GM19324 (cell line): ENCODE measurements at regions not wholly inside any gene's neighbourhood (a gene's known extent, or its start where the extent isn't known, plus 50 kb on each side); places are given as distances from the start of the nearest gene placed in this dataset.

Experiments
- ATAC-seq: cut with Tn5 transposase; IDR thresholded peaks from one replicate; pipeline ENCODE4 v1.9.1; 2021; ENCODE audit warnings: mild to moderate bottlenecking, moderate library complexity; ENCODE audit not compliant: unreplicated experiment, low FRiP score

GRCh38 chr9:17846948-17847655 lies 268.2 kb downstream of the SH3GL2 start:
- ATAC-seq, result no peak

DNA sequence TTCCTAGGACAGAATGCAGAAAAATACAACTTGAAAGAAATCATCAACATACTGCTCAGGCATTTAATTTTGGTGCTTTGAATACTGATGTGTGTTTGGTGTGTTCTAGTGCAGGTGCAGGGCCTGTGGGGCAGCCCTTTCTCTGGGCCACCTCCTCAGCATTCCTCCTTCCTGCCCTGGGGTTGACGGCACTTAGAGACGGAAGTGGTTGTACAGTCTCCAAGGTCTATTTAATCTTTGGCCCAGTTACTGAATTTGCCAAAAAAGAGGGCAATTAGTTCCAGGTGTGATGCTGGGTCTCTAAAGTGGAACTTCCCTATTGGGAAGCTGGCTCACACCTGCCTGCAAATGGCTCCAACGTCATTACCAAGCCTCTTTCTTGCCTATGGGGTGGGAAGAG lies 269.0 kb downstream of the SH3GL2 start:
- ATAC-seq, result no peak

DNA sequence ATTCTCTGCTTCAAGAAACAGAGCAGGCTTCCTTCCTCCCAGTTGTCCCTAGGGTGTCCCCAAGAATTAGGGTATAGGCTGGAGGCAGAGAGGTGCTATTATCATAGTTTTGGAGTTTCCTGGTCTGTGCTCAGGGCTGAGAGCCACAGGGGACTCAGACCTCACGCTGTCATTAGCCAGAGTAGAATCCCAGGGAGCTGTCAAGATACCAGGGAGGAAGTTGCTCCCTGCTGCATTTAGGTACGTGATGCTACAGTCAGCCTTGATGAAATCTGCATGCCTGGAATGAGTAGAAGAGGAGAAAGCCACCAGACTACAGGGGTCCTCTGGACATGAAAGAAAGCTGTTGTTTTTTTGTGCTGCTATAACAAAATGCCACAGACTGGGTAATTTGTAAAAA lies 273.2 kb downstream of the SH3GL2 start:
- no peak for ATAC-seq

DNA sequence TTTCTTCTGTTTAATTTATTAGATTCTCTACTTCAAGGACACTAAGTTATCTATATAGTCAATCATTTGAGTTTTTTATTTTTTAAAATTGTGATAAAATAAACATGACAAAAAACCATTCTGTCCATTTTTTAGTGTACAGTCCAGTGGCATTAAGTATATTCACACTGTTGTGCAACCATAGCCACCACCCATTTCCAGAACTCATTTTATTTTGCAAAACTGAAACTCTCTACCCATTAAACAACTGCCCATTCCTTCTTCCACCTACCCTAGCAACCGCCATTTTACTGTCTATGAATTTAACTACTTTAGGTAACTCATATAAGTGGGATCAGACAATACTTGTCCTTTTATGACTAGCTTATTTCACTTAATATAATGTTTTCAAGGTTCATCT lies 275.6 kb downstream of the SH3GL2 start:
- no peak for ATAC-seq

- ATAC-seq, result no peak
Observed at GRCh38 chr9:17856995-17857394, 278.1 kb downstream of the SH3GL2 start.

- ATAC-seq, result no peak
Observed at GRCh38 chr9:17859228-17859627, 280.4 kb downstream of the SH3GL2 start.

DNA sequence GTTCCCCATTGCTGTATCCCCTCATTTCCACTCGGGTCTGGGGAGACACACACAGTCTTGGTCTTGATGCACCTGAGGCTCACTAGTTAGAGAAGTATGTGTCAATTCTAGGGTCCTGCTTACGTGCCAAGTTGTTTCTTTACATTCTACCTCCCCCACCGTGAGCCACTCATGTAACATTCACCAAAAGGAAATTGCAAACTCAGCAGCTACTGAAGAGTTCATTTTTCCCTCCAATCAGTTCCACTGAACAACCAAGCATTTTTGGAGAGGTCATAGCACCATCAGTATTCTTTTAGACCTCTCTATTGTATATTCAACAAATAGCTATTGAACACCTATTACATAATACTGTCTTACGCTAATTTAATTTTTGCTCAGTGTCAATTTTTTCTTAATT lies 281.1 kb downstream of the SH3GL2 start:
- ATAC-seq, result no peak

DNA sequence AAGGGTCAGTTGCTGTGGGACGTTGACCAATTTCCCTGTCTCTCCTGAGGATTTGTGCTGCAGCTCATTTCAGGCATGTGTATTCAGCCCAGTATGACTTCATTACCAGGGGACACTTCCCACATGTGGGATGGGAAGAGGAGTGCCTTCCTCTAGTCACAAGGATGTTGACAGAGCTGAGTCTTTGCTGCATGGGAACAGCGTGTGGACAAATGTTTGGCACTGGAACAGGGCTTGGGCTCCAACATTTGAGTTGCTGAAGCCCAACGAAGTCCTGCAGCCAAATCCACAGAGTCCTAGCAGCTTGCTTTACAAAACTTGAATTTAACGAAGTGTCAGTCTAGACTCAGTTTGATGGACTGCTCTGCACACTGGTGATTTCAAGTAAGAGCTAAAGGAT lies 283.2 kb downstream of the SH3GL2 start:
- ATAC-seq, result no peak

DNA sequence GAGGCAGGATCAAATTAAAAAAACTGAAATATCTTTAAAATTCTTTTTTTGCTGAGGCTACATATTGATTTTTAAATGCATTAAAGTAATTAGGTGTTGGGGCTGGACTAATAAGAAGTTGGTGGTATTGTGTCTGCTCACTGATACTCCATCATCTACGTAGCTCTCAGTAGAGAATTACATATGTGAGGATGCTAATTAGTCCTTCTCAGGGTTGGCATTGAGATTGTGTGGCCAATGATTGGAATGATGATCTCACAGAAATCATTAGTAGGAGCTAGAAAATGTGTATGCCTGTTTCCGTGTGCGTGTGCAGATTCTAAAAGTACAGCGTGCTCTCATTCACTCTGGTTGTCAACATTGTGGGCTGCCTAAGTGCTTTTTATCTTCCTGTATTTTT lies 283.8 kb downstream of the SH3GL2 start:
- no peak for ATAC-seq

DNA sequence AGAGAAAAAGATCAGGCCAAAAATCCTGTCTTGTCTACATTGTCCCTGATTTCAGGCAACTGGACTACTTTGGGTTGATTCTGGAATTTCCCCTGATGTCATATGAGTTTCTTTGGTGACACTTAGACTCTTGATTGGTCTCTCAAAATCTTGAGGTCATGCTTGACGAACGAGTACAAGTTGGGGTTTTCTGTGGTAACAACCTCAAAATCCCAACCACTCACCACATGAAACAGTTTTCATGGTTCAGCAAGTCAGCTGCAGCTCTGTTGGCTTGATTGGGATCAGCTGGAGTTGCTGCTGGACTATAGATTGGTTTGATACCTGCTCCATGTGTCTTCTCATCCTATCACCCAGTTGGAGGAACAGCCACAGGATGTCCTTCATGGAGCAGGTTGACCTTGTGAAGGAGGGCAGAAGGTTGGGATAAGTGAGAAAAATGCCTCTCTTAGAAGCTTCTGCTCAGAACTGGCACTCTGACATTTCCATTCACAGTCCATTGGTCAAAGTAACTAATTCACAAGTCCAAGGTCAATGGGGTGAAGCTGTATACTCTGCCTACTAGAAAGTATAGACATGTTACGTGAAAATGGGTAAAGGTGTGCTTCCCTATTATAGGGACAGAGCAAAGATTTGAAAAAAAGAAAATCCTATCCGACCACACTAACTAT lies 284.5 kb downstream of the SH3GL2 start:
- ATAC-seq, result peak; percentile 80

DNA sequence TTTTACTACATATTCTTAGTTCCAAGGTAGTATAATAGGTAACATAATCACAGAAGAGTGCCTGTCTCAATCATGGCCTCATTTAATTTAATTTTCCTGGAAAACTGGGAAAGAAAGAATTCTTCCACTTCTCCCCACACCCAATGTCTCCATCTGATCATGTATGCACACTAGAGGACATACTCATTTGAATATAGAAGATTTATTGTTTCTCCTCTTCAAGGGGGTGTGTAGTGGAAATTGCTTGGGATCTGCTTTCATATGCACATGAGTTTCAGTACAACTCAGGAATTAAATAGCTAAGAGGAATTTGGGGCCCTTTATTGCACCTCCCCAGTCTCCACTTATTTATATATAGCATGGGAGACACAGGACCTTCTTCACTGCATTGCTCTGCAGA lies 285.1 kb downstream of the SH3GL2 start:
- no peak for ATAC-seq

DNA sequence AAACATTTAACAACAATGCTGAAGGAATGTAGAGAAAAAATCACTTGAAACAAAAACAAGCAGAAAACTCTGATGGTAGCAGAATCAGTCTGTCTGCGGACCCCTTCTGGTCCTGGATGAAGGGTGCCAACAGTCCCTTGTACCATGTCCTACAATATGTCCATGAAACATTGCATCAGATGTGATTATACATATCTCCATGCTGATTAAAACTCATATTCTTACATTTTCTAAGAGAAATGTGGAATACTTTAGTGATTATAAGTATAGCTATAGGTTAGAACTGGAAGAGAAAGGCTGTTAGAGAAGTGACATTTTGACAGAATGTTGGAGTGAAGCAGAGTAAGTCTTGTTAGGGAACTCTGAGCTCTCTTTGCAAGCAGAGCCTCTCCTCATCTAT lies 286.1 kb downstream of the SH3GL2 start:
- ATAC-seq, result no peak

DNA sequence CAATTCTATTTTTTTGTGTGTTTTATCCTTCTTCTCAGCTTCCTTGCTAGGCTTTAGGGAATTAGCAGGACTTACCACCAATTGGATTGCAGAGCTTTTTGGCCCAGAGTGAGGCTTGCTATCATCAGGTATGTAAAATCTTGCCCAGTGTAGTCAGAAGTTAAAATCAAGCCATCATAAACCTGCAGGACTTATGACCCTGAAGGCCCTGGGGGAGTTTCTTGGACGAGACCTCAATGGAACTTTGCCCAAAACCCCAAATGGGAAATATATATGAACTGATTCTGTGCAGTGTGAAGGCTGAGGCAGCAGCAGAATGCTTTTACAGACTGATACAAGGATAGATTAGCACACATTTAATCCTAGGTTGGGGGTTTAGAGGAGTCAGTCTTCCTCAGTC lies 287.0 kb downstream of the SH3GL2 start:
- no peak for ATAC-seq

GRCh38 chr9:17870722-17871121 lies 291.9 kb downstream of the SH3GL2 start:
- ATAC-seq, result no peak

- no peak for ATAC-seq
Observed at GRCh38 chr9:17871213-17871890, 292.5 kb downstream of the SH3GL2 start.

DNA sequence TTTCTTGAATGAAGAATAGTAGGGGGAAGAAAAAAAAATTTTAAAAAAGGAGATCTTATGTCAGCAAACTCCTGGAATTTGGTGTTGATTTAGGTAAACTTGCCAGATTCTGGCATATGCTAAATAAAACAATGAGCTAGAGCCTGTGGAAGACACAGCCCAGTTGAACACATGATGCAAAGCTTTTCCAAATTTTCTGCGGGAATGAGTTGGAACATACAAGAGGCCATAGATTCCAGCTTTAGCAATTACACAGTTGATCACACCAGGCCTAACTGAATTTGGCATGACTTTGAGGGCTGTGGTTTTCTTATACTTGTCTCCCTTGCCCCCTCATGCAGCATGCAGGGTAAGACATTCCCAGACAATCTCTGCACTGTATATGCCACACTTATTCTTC lies 297.0 kb downstream of the SH3GL2 start:
- ATAC-seq, result no peak

DNA sequence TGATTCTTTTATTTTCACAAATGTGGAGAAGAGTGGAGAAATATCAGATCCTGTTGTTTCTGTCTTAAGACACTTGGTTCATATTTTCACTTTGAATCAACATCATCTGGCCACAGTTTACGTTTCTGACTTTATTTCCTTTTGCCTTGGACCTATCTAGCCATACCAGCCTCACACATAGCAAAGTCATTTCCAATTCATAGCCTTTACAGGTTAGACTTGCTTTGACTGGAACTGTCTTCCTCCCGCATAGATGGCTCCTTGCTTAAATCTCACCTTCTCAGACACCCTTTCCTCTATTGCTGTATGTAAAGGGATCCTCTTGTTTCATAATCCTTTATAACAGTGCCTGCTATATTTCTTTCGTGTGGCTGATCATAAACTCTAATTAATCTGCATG lies 297.8 kb downstream of the SH3GL2 start:
- no peak for ATAC-seq

DNA sequence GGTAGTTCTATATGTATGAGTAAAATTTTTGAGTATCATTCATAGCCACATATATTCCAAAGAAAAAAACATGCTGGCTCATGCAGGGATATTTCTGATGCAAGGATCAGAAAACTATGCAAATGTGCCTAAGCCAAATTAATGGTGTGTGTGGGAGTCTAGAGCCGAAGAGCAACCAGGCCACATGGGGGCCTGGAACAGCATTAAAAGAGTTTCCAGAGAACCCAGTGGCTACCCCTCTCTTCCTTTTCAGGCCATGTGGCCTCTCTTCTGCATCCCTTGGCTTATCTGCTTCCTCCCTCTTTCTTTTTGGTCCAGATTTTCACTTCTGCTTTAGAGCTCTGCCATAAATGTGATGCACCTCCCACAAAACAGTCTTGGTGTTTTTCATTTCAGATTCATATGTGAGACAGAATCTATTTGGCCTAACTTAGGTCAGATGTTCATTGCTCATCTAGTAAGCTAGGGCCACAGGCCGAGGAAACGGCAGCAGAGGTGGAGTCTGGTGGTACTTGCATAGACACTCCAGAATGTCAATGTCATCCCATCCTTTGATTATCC lies 300.0 kb downstream of the SH3GL2 start:
- ATAC-seq, result no peak

DNA sequence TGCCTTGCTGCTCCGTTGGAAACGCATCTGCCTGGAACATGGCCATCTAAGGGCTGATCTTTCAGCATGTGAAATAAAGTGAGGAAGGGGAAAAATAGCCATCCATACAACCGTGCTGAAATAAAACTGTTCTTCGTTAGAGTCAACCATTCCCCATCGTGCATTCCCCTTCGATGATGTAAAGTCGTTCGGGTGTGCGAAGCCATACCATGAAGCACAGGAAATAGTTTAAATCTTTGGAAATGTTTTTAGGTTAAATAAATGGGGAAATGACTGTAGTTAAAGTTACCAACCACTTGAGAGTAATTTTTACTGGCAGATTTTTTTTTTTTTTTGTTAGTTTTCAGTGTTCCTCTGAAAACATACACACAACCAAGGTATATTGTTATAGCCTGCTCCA lies 302.5 kb downstream of the SH3GL2 start:
- ATAC-seq, result no peak

GRCh38 chr9:17882688-17883594 lies 304.1 kb downstream of the SH3GL2 start:
- ATAC-seq, result no peak

- ATAC-seq, result no peak
Observed at GRCh38 chr9:17888066-17888465, 309.2 kb downstream of the SH3GL2 start.
